WTC11 (cell line): ENCODE measurements at regions not wholly inside any gene's neighbourhood (a gene's known extent, or its start where the extent isn't known, plus 50 kb on each side); places are given as distances from the start of the nearest gene placed in this dataset.

Experiments used
- ATAC-seq: fragments of 200-7000 bp; cut with Tn5 transposase; 2 replicates; pipeline ENCODE4 v1.10.0; 2021; ENCODE audit warnings: mild to moderate bottlenecking, moderate library complexity
- CTCF ChIA-PET: fragments of 300-600 bp; sonication (Branson Sonifier 250); formaldehyde crosslinking; loops from one replicate; lab custom pipeline; 2021; ENCODE audit warnings: antibody characterized with exemption; lab: Charles Lee
- POLR2A ChIA-PET: fragments of 350-600 bp; sonication (Branson Sonifier 250); formaldehyde crosslinking; loops from one replicate; lab custom pipeline; 2021; ENCODE audit warnings: antibody characterized with exemption; lab: Charles Lee
- DNase-seq: peaks from one replicate; pipeline ENCODE4 v3.0.0; 2021; ENCODE audit warnings: low spot score
- H3K27ac Mint-ChIP-seq: 2 replicates; pipeline ENCODE4 v1.8.0; 2021; ENCODE audit warnings: mixed read lengths
- H3K27me3 Mint-ChIP-seq: 2 replicates; pipeline ENCODE4 v1.8.0; 2021; ENCODE audit warnings: low read depth, mild to moderate bottlenecking, moderate library complexity, mixed read lengths
- H3K36me3 Mint-ChIP-seq: 2 replicates; pipeline ENCODE4 v1.8.0; 2021; ENCODE audit warnings: mixed read lengths
- H3K4me1 Mint-ChIP-seq: 2 replicates; pipeline ENCODE4 v1.8.0; 2022; ENCODE audit warnings: mixed read lengths
- H3K4me3 Mint-ChIP-seq: 2 replicates; pipeline ENCODE4 v1.8.0; 2021; ENCODE audit warnings: mild to moderate bottlenecking, moderate library complexity, mixed read lengths
- H3K9me3 Mint-ChIP-seq: 2 replicates; pipeline ENCODE4 v1.8.0; 2021; ENCODE audit warnings: mixed read lengths
- CDX4 ChIP-seq: fragments of 250-450 bp; sonication (Bioruptor Pico); IDR thresholded peaks from 2 replicates; pipeline ENCODE4 v1.9.0; 2021; ENCODE audit warnings: moderate library complexity, mild to moderate bottlenecking, inconsistent platforms, borderline replicate concordance
- CREB1 ChIP-seq: sonication (generic); formaldehyde crosslinking; IDR thresholded peaks from 2 replicates; pipeline ENCODE4 v1.8.0; 2023; ENCODE audit warnings: mild to moderate bottlenecking, missing genetic modification reagents
- CTCF ChIP-seq: fragments of 200-600 bp; IDR thresholded peaks from 2 replicates; pipeline ENCODE4 v1.8.0; 2022; ENCODE audit warnings: antibody characterized with exemption
- E2F5 ChIP-seq: sonication (generic); formaldehyde crosslinking; IDR thresholded peaks from 2 replicates; pipeline ENCODE4 v1.8.1; 2022; ENCODE audit warnings: mild to moderate bottlenecking, moderate library complexity, missing genetic modification reagents
- FOXP1 ChIP-seq: sonication (generic); formaldehyde crosslinking; IDR thresholded peaks from 2 replicates; pipeline ENCODE4 v1.8.0; 2022; ENCODE audit warnings: missing genetic modification reagents, mild to moderate bottlenecking, moderate library complexity, borderline replicate concordance
- GRHL2 ChIP-seq: fragments of 250-450 bp; sonication (Bioruptor Pico); IDR thresholded peaks from 2 replicates; pipeline ENCODE4 v1.8.0; 2022; ENCODE audit warnings: mild to moderate bottlenecking, moderate library complexity; ENCODE audit not compliant: insufficient replicate concordance, severe bottlenecking
- HMGXB4 ChIP-seq: sonication (generic); formaldehyde crosslinking; IDR thresholded peaks from 2 replicates; pipeline ENCODE4 v1.8.1; 2023; ENCODE audit warnings: mild to moderate bottlenecking, moderate library complexity, missing genetic modification reagents
- IRF2 ChIP-seq: sonication (generic); formaldehyde crosslinking; IDR thresholded peaks from 2 replicates; pipeline ENCODE4 v1.8.0; 2022; ENCODE audit warnings: low read depth, missing genetic modification reagents, borderline replicate concordance
- JUN ChIP-seq: sonication (generic); formaldehyde crosslinking; IDR thresholded peaks from 2 replicates; pipeline ENCODE4 v1.8.0; 2023; ENCODE audit warnings: mild to moderate bottlenecking, missing genetic modification reagents
- MAX ChIP-seq: sonication (generic); formaldehyde crosslinking; IDR thresholded peaks from 2 replicates; pipeline ENCODE4 v1.8.0; 2022; ENCODE audit warnings: mild to moderate bottlenecking, missing genetic modification reagents
- NFATC4 ChIP-seq: fragments of 250-450 bp; sonication (Bioruptor Pico); IDR thresholded peaks from 2 replicates; pipeline ENCODE4 v1.9.0; 2021; ENCODE audit warnings: mild to moderate bottlenecking
- PRRX2 ChIP-seq: fragments of 250-450 bp; sonication (Bioruptor Pico); IDR thresholded peaks from 2 replicates; pipeline ENCODE4 v1.8.0; 2021; ENCODE audit warnings: mild to moderate bottlenecking
- TP53 ChIP-seq: sonication (generic); formaldehyde crosslinking; IDR thresholded peaks from 2 replicates; pipeline ENCODE4 v1.8.1; 2023; ENCODE audit warnings: mild to moderate bottlenecking, missing genetic modification reagents
- ZNF219 ChIP-seq: sonication (generic); formaldehyde crosslinking; IDR thresholded peaks from 2 replicates; pipeline ENCODE4 v1.8.0; 2023; ENCODE audit warnings: missing genetic modification reagents, mild to moderate bottlenecking, borderline replicate concordance
- ZSCAN18 ChIP-seq: fragments of 250-450 bp; sonication (Bioruptor Pico); IDR thresholded peaks from 2 replicates; pipeline ENCODE4 v2.1.2; 2022; ENCODE audit warnings: mild to moderate bottlenecking, moderate library complexity

GRCh38 chr4:103936653-103937145 is 216.9 kb upstream of the TACR3 start:
- peaks cover 8% of the 10 kb centered on the region for H3K27me3 Mint-ChIP-seq
- H3K9me3 Mint-ChIP-seq, result peaks cover 42% of the 10 kb centered on the region
- DNase-seq (no peak), ATAC-seq (no peak)
- ChIA-PET POLR2A (no interaction called here), CTCF (no interaction called here)
- H3K27ac Mint-ChIP-seq, result no peak overlapping the region
- H3K36me3 Mint-ChIP-seq, result peaks cover 54% of the 10 kb centered on the region
- H3K4me3 Mint-ChIP-seq, result no peak overlapping the region
- TF ChIP-seq JUN (CRISPR knock-in tag), result no peak
- TF ChIP-seq CREB1, result no peak
- no peak for TF ChIP-seq GRHL2
- TF ChIP-seq CDX4, result no peak
- TF ChIP-seq FOXP1 (CRISPR knock-in tag), result no peak
- no peak for TF ChIP-seq TP53
- no peak for TF ChIP-seq E2F5 (CRISPR knock-in tag)
- TF ChIP-seq PRRX2 (CRISPR knock-in tag), result no peak
- TF ChIP-seq MAX (CRISPR knock-in tag), result no peak
- H3K4me1 Mint-ChIP-seq, result peaks cover 6% of the 10 kb centered on the region; the same call in 1 of the 2 replicates

GRCh38 chr4:103934178-103934789 is 214.5 kb upstream of the TACR3 start:
- POLR2A ChIA-PET, result no interaction called here
- H3K4me3 Mint-ChIP-seq, result no peak overlapping the region
- DNase-seq (no peak), ATAC-seq (no peak)
- 0 out of 2 replicates have a peak, but pooled peaks cover 6% of the 10 kb centered on the region for H3K4me1 Mint-ChIP-seq
- H3K9me3 Mint-ChIP-seq, result peaks cover 36% of the 10 kb centered on the region
- peaks cover 39% of the 10 kb centered on the region for H3K36me3 Mint-ChIP-seq
- CTCF ChIA-PET, result interaction anchor here (1.0 kb wide), 1 partner anchor 148 kb away, joined by 3 read pairs; no protein-coding TSS in a partner anchor
- H3K27me3 Mint-ChIP-seq, result peaks cover 8% of the 10 kb centered on the region
- H3K27ac Mint-ChIP-seq, result no peak overlapping the region
- TF ChIP-seq CTCF (peak; percentile 70), PRRX2 (CRISPR knock-in tag) (no peak)

GRCh38 chr4:103928370-103928769 is 208.6 kb upstream of the TACR3 start:
- H3K4me3 Mint-ChIP-seq, result no peak overlapping the region
- POLR2A ChIA-PET, result no interaction called here
- no peak for TF ChIP-seq ZNF219 (CRISPR knock-in tag)
- no peak for TF ChIP-seq JUN (CRISPR knock-in tag)
- TF ChIP-seq HMGXB4 (CRISPR knock-in tag), result no peak
- no peak for TF ChIP-seq ZSCAN18 (CRISPR knock-in tag)
- TF ChIP-seq IRF2, result no peak
- no peak for TF ChIP-seq NFATC4 (CRISPR knock-in tag)
- TF ChIP-seq, all 79 proteins: peak for 0
- ATAC-seq (no peak), DNase-seq (no peak)
- Mint-ChIP-seq H3K36me3 (no peaks in the 10 kb centered on the region), H3K27ac (no peak overlapping the region), H3K9me3 (peaks cover 14% of the 10 kb centered on the region), H3K4me1 (peaks cover 13% of the 10 kb centered on the region), H3K27me3 (no peaks in the 10 kb centered on the region)
- CTCF ChIA-PET, result no interaction called here
